Left ventricle myocardium inferior (tissue), 1 donor: ENCODE measurements at regions not wholly inside any gene's neighbourhood (a gene's known extent, or its start where the extent isn't known, plus 50 kb on each side); places are given as distances from the start of the nearest gene placed in this dataset.

Experiments
- DNase-seq: peaks from one replicate; pipeline ENCODE4 v3.0.0-alpha.2; 2020
- H3K27ac ChIP-seq: fragments of 200-600 bp; replicated peaks from 2 replicates; pipeline ENCODE4 v1.8.0; 2021
- H3K27me3 ChIP-seq: fragments of 200-600 bp; 2 replicates; pipeline ENCODE4 v1.8.0; 2021; ENCODE audit warnings: low read depth
- H3K36me3 ChIP-seq: fragments of 200-600 bp; 2 replicates; pipeline ENCODE4 v1.8.0; 2021
- H3K4me1 ChIP-seq: fragments of 200-600 bp; 2 replicates; pipeline ENCODE4 v1.8.0; 2021
- H3K4me3 ChIP-seq: fragments of 200-600 bp; 2 replicates; pipeline ENCODE4 v1.8.0; 2021; ENCODE audit warnings: mild to moderate bottlenecking, moderate library complexity
- H3K9me3 ChIP-seq: fragments of 200-600 bp; replicated peaks from 2 replicates; pipeline ENCODE4 v1.8.0; 2021
- CTCF ChIP-seq: fragments of 200-600 bp; IDR thresholded peaks from 2 replicates; pipeline ENCODE4 v1.8.0; 2021; ENCODE audit warnings: antibody characterized with exemption, mild to moderate bottlenecking, borderline replicate concordance
- intact Hi-C: fragments of 100-400 bp; cut with micrococcal nuclease; formaldehyde crosslinking; loops from one replicate; pipeline ENCODE4 v1.11.0; 2022
- donor health status: DM: no; HTN: yes; CAD: no; lungs with severe emphysema.

GRCh38 chr2:6369266-6369665 lies 496.4 kb downstream of the CMPK2 start:
- Histone ChIP-seq H3K4me3 (no peak overlapping the region), H3K4me1 (no peaks in the 10 kb centered on the region), H3K27ac (no peak overlapping the region), H3K36me3 (no peaks in the 10 kb centered on the region), H3K27me3 (peaks cover 3% of the 10 kb centered on the region), H3K9me3 (no peaks in the 10 kb centered on the region)
- no peak for DNase-seq
- no peak for TF ChIP-seq CTCF
- intact Hi-C loops = no loop called here

GRCh38 chr2:6370753-6371551 lies 494.8 kb downstream of the CMPK2 start:
- Histone ChIP-seq H3K4me1 (no peaks in the 10 kb centered on the region), H3K27me3 (peaks cover 3% of the 10 kb centered on the region), H3K27ac (no peak overlapping the region), H3K36me3 (no peaks in the 10 kb centered on the region), H3K9me3 (peaks cover 16% of the 10 kb centered on the region), H3K4me3 (no peak overlapping the region)
- intact Hi-C loops = no loop called here
- no peak for DNase-seq
- TF ChIP-seq CTCF = no peak

GRCh38 chr2:6372317-6372901 lies 493.3 kb downstream of the CMPK2 start:
- H3K27me3 ChIP-seq = peaks cover 3% of the 10 kb centered on the region
- no peaks in the 10 kb centered on the region for H3K4me1 ChIP-seq
- no peaks in the 10 kb centered on the region for H3K36me3 ChIP-seq
- no peak for DNase-seq
- no peak overlapping the region for H3K4me3 ChIP-seq
- peaks cover 23% of the 10 kb centered on the region for H3K9me3 ChIP-seq
- intact Hi-C loops = no loop called here
- no peak for TF ChIP-seq CTCF
- H3K27ac ChIP-seq = no peak overlapping the region

GRCh38 chr2:6381326-6381725 lies 484.4 kb downstream of the CMPK2 start:
- Histone ChIP-seq H3K36me3 (no peaks in the 10 kb centered on the region), H3K4me3 (no peak overlapping the region), H3K9me3 (peaks cover 21% of the 10 kb centered on the region), H3K4me1 (no peaks in the 10 kb centered on the region), H3K27ac (no peak overlapping the region), H3K27me3 (no peaks in the 10 kb centered on the region)
- intact Hi-C loops = no loop called here
- DNase-seq = no peak
- no peak for TF ChIP-seq CTCF

GRCh38 chr2:6384341-6384740 lies 481.4 kb downstream of the CMPK2 start:
- intact Hi-C loops = no loop called here
- no peak for TF ChIP-seq CTCF
- Histone ChIP-seq H3K9me3 (no peaks in the 10 kb centered on the region), H3K27ac (no peak overlapping the region), H3K4me1 (no peaks in the 10 kb centered on the region), H3K27me3 (no peaks in the 10 kb centered on the region), H3K36me3 (no peaks in the 10 kb centered on the region), H3K4me3 (no peak overlapping the region)
- no peak for DNase-seq
